Erythroblast (primary cell): ENCODE measurements at regions not wholly inside any gene's neighbourhood (a gene's known extent, or its start where the extent isn't known, plus 50 kb on each side); places are given as distances from the start of the nearest gene placed in this dataset.

Source experiments
- GATA1 ChIP-seq: IDR thresholded peaks from 2 replicates; pipeline ENCODE4 v1.6.1; 2011; ENCODE audit warnings: low read depth, mild to moderate bottlenecking, control low read depth, low read length, moderate library complexity
- POLR2A ChIP-seq: IDR thresholded peaks from 2 replicates; pipeline ENCODE4 v1.6.1; 2011; ENCODE audit warnings: mild to moderate bottlenecking, low read length

GRCh38 chr3:106699122-106699521 lies 678.1 kb upstream of the CCDC54 start:
- TF ChIP-seq POLR2A (no peak), GATA1 (no peak)
